H9 (cell line): ENCODE measurements at regions not wholly inside any gene's neighbourhood (a gene's known extent, or its start where the extent isn't known, plus 50 kb on each side); places are given as distances from the start of the nearest gene placed in this dataset.
A peak's percentile ranks its signal among the peaks of the same experiment; 100 is the strongest.

ENCODE experiments used
- DNase-seq: peaks from one replicate; pipeline ENCODE4 v3.0.0-alpha.2; 2017
- H2AFZ ChIP-seq: one replicate; pipeline ENCODE4 v1.6.1; 2013; ENCODE audit warnings: mild to moderate bottlenecking, low read length, control low read depth, moderate library complexity
- H2AK5ac ChIP-seq: 2 replicates; pipeline ENCODE4 v1.6.1; 2013; ENCODE audit warnings: low read length, control low read depth, mixed read lengths; ENCODE audit not compliant: insufficient read length
- H2BK120ac ChIP-seq: one replicate; pipeline ENCODE4 v1.6.1; 2013; ENCODE audit warnings: low read depth, mild to moderate bottlenecking, low read length, control low read depth, inconsistent platforms; ENCODE audit not compliant: poor library complexity, severe bottlenecking
- H2BK12ac ChIP-seq: 2 replicates; pipeline ENCODE4 v1.6.1; 2013; ENCODE audit warnings: low read length, control low read depth, mixed read lengths, low read depth; ENCODE audit not compliant: insufficient read length
- H2BK15ac ChIP-seq: 2 replicates; pipeline ENCODE4 v1.6.1; 2013; ENCODE audit warnings: low read depth, low read length, control low read depth
- H2BK20ac ChIP-seq: one replicate; pipeline ENCODE4 v1.6.1; 2013; ENCODE audit warnings: low read depth, mild to moderate bottlenecking, low read length, control low read depth, inconsistent platforms; ENCODE audit not compliant: poor library complexity, severe bottlenecking
- H2BK5ac ChIP-seq: 2 replicates; pipeline ENCODE4 v1.6.1; 2013; ENCODE audit warnings: low read length, control low read depth, mixed read lengths; ENCODE audit not compliant: insufficient read length
- H3K14ac ChIP-seq: 2 replicates; pipeline ENCODE4 v1.6.1; 2013; ENCODE audit warnings: low read length, control low read depth; ENCODE audit not compliant: insufficient read depth
- H3K18ac ChIP-seq: 2 replicates; pipeline ENCODE4 v1.6.1; 2013; ENCODE audit warnings: low read depth, mild to moderate bottlenecking, mixed read lengths, low read length, control low read depth; ENCODE audit not compliant: insufficient read length
- H3K23ac ChIP-seq: 2 replicates; pipeline ENCODE4 v1.6.1; 2013; ENCODE audit warnings: low read length, control low read depth, mixed read lengths, low read depth; ENCODE audit not compliant: insufficient read length
- H3K23me2 ChIP-seq: 2 replicates; pipeline ENCODE4 v1.6.1; 2013; ENCODE audit warnings: low read depth, mild to moderate bottlenecking, mixed read lengths, low read length, control low read depth; ENCODE audit not compliant: insufficient read length, poor library complexity, severe bottlenecking
- H3K27ac ChIP-seq: 2 replicates; pipeline ENCODE4 v1.5.1; 2013; ENCODE audit warnings: low read length, control low read depth, mixed read lengths, low read depth; ENCODE audit not compliant: insufficient read length
- H3K27me3 ChIP-seq: 2 replicates; pipeline ENCODE4 v1.6.1; 2013; ENCODE audit warnings: low read length, control low read depth, inconsistent platforms; ENCODE audit not compliant: insufficient read depth
- H3K4ac ChIP-seq: 2 replicates; pipeline ENCODE4 v1.6.1; 2013; ENCODE audit warnings: low read depth, mild to moderate bottlenecking, control low read depth, inconsistent platforms, low read length, moderate library complexity
- H3K4me1 ChIP-seq: 2 replicates; pipeline ENCODE4 v1.6.1; 2013; ENCODE audit warnings: low read length, control low read depth, inconsistent platforms; ENCODE audit not compliant: insufficient read depth
- H3K4me2 ChIP-seq: 2 replicates; pipeline ENCODE4 v1.6.1; 2013; ENCODE audit warnings: low read length, control low read depth, mixed read lengths; ENCODE audit not compliant: insufficient read length, insufficient read depth
- H3K56ac ChIP-seq: 2 replicates; pipeline ENCODE4 v1.6.1; 2013; ENCODE audit warnings: low read depth, mild to moderate bottlenecking, mixed read lengths, low read length, control low read depth; ENCODE audit not compliant: insufficient read length
- H3K79me1 ChIP-seq: 2 replicates; pipeline ENCODE4 v1.6.1; 2013; ENCODE audit warnings: low read depth, mild to moderate bottlenecking, moderate library complexity, low read length, control low read depth, inconsistent platforms; ENCODE audit not compliant: insufficient read depth, poor library complexity, severe bottlenecking
- H3K79me2 ChIP-seq: 2 replicates; pipeline ENCODE4 v1.6.1; 2013; ENCODE audit warnings: low read length, control low read depth, inconsistent platforms; ENCODE audit not compliant: insufficient read depth
- H3K9ac ChIP-seq: 2 replicates; pipeline ENCODE4 v1.6.1; 2013; ENCODE audit warnings: low read length, control low read depth, mixed read lengths; ENCODE audit not compliant: insufficient read length; ENCODE audit errors: extremely low read depth
- H3K9me3 ChIP-seq: one replicate; pipeline ENCODE4 v1.6.1; 2013; ENCODE audit warnings: low read depth, low read length, inconsistent platforms; ENCODE audit not compliant: control insufficient read depth
- H3T11ph ChIP-seq: one replicate; pipeline ENCODE4 v1.6.1; 2013; ENCODE audit warnings: mild to moderate bottlenecking, low read length, control low read depth, inconsistent platforms
- H4K20me1 ChIP-seq: one replicate; pipeline ENCODE4 v1.6.1; 2013; ENCODE audit not compliant: control insufficient read depth, insufficient read length, insufficient read depth
- H4K5ac ChIP-seq: 2 replicates; pipeline ENCODE4 v1.6.1; 2013; ENCODE audit warnings: low read depth, mild to moderate bottlenecking, mixed read lengths, low read length, control low read depth; ENCODE audit not compliant: insufficient read length
- H4K8ac ChIP-seq: replicated peaks from 2 replicates; pipeline ENCODE4 v1.6.1; 2013; ENCODE audit warnings: low read length, control low read depth, mixed read lengths, low read depth; ENCODE audit not compliant: insufficient read length
- H4K91ac ChIP-seq: 2 replicates; pipeline ENCODE4 v1.6.1; 2013; ENCODE audit warnings: low read depth, mild to moderate bottlenecking, moderate library complexity, mixed read lengths, low read length, control low read depth; ENCODE audit not compliant: insufficient read length
- H3K27ac Mint-ChIP-seq, 3 experiments: 2 replicates in 2 of 3; 3 replicates in 1 of 3; pipeline ENCODE4 v1.8.0; 2020 to 2021; ENCODE audit warnings: mixed read lengths in 3 of 3, mild to moderate bottlenecking in 1 of 3, moderate library complexity in 1 of 3
- H3K27me3 Mint-ChIP-seq: 2 replicates; pipeline ENCODE4 v1.8.0; 2021; ENCODE audit warnings: low read depth, mild to moderate bottlenecking, moderate library complexity, mixed read lengths
- H3K36me3 Mint-ChIP-seq, 3 experiments: 2 replicates in 2 of 3; 3 replicates in 1 of 3; pipeline ENCODE4 v1.8.0; 2020 to 2021; ENCODE audit warnings: low read depth in 3 of 3, mixed read lengths in 3 of 3; ENCODE audit not compliant: insufficient read depth in 1 of 3
- H3K4me1 Mint-ChIP-seq, 2 experiments: 2 replicates each; pipeline ENCODE4 v1.8.0; 2020; ENCODE audit warnings: mixed read lengths in 2 of 2
- H3K4me3 Mint-ChIP-seq, 2 experiments: 2 replicates in 1 of 2; 3 replicates in 1 of 2; pipeline ENCODE4 v1.8.0; 2020 to 2021; ENCODE audit warnings: mild to moderate bottlenecking in 2 of 2, mixed read lengths in 2 of 2, moderate library complexity in 1 of 2
- H3K9me3 Mint-ChIP-seq, 2 experiments: 2 replicates in 1 of 2; 3 replicates in 1 of 2; pipeline ENCODE4 v1.8.0; 2020; ENCODE audit warnings: mild to moderate bottlenecking in 2 of 2, mixed read lengths in 2 of 2, moderate library complexity in 1 of 2
- CTCF ChIP-seq: fragments of 200-600 bp; sonication (generic); conservative IDR thresholded peaks from 3 replicates; pipeline ENCODE4 v1.8.0; 2021; ENCODE audit warnings: antibody characterized with exemption, mild to moderate bottlenecking
- WGBS: extraction: QIAGEN DNeasy Blood & Tissue Kit; methylation state at CpG from one replicate; pipeline ENCODE4 v1.1.7; 2013; ENCODE audit warnings: missing lambda C conversion rate, low lambda C conversion rate, mixed read lengths; ENCODE audit not compliant: insufficient read length; ENCODE audit errors: extremely low coverage; 5-methylcytosine and 5-hydroxymethylcytosine counted together

GRCh38 chr11:103547024-103547423 is 437.8 kb downstream of the DYNC2H1 start:
- no peak overlapping the region for H3K27ac ChIP-seq
- no peaks in the 10 kb centered on the region for H3K9me3 ChIP-seq
- H3K56ac ChIP-seq, result no peak overlapping the region
- H4K91ac ChIP-seq, result no peak overlapping the region
- H2BK20ac ChIP-seq, result no peak overlapping the region
- H3K4ac ChIP-seq, result no peak overlapping the region
- H3K9me3 Mint-ChIP-seq, result no peaks in the 10 kb centered on the region
- TF ChIP-seq CTCF, result no peak
- H3K4me2 ChIP-seq, result no peak overlapping the region
- H3K14ac ChIP-seq, result no peak overlapping the region
- H4K8ac ChIP-seq, result peak overlapping the region; percentile 75
- H3K23me2 ChIP-seq, result no peaks in the 10 kb centered on the region
- no peaks in the 10 kb centered on the region for H3K79me2 ChIP-seq
- no peaks in the 10 kb centered on the region for H4K20me1 ChIP-seq
- no peak overlapping the region for H2BK15ac ChIP-seq
- WGBS, result no CpG with 5 or more reads among the region's 2 CpGs
- no peak overlapping the region for H4K5ac ChIP-seq
- H3K4me1 ChIP-seq, result no peaks in the 10 kb centered on the region
- H3K9ac ChIP-seq, result no peak overlapping the region
- H3K4me1 Mint-ChIP-seq, result no peaks in the 10 kb centered on the region
- H3K4me3 Mint-ChIP-seq, result no peak overlapping the region
- no peak overlapping the region for H2AFZ ChIP-seq
- no peaks in the 10 kb centered on the region for H3K27me3 Mint-ChIP-seq
- no peak overlapping the region for H2BK5ac ChIP-seq
- no peaks in the 10 kb centered on the region for H3K79me1 ChIP-seq
- H2BK120ac ChIP-seq, result no peak overlapping the region
- no peak overlapping the region; a peak in 1 of 7 replicates for H3K27ac Mint-ChIP-seq
- no peak overlapping the region for H3T11ph ChIP-seq
- H2BK12ac ChIP-seq, result no peak overlapping the region
- no peaks in the 10 kb centered on the region for H3K27me3 ChIP-seq
- H3K23ac ChIP-seq, result no peak overlapping the region
- no peak overlapping the region for H3K18ac ChIP-seq
- DNase-seq, result no peak
- H3K36me3 Mint-ChIP-seq, result no peaks in the 10 kb centered on the region; a peak in 1 of 7 replicates
- no peak overlapping the region for H2AK5ac ChIP-seq
